Loucy (cell line): ENCODE measurements at regions not wholly inside any gene's neighbourhood (a gene's known extent, or its start where the extent isn't known, plus 50 kb on each side); places are given as distances from the start of the nearest gene placed in this dataset.

Experiments
- H2AFZ ChIP-seq: fragments of 200-600 bp; sonication (generic); 2 replicates; pipeline ENCODE4 v1.6.0; 2016; ENCODE audit warnings: antibody characterized with exemption, mild to moderate bottlenecking, low read length, moderate library complexity
- H3F3A ChIP-seq: fragments of 200-600 bp; 2 replicates; pipeline ENCODE4 v1.6.0; 2016; ENCODE audit warnings: antibody characterized with exemption, low read depth, mild to moderate bottlenecking
- H3K27me3 ChIP-seq: fragments of 200-600 bp; sonication (generic); 2 replicates; pipeline ENCODE4 v1.6.1; 2014; ENCODE audit warnings: low read length, mild to moderate bottlenecking; ENCODE audit not compliant: insufficient read depth, poor library complexity, severe bottlenecking
- H3K36me3 ChIP-seq: fragments of 200-600 bp; sonication (generic); 2 replicates; pipeline ENCODE4 v1.6.1; 2016; ENCODE audit warnings: low read length; ENCODE audit not compliant: insufficient read depth
- H3K4me1 ChIP-seq: fragments of 200-600 bp; sonication (generic); 2 replicates; pipeline ENCODE4 v1.5.1; 2014; ENCODE audit warnings: low read length, mild to moderate bottlenecking; ENCODE audit not compliant: insufficient read depth, poor library complexity, severe bottlenecking
- H3K4me2 ChIP-seq: fragments of 200-600 bp; sonication (generic); 2 replicates; pipeline ENCODE4 v1.6.0; 2014; ENCODE audit warnings: antibody characterized with exemption, low read length, low read depth, mild to moderate bottlenecking; ENCODE audit not compliant: poor library complexity, severe bottlenecking
- H3K4me3 ChIP-seq: fragments of 200-600 bp; sonication (generic); 2 replicates; pipeline ENCODE4 v1.5.1; 2014; ENCODE audit warnings: low read length, mild to moderate bottlenecking, mixed read lengths; ENCODE audit not compliant: poor library complexity, severe bottlenecking
- H3K79me2 ChIP-seq: fragments of 200-600 bp; sonication (generic); 2 replicates; pipeline ENCODE4 v1.6.1; 2014; ENCODE audit warnings: low read length; ENCODE audit not compliant: insufficient read depth
- H3K9ac ChIP-seq: fragments of 200-600 bp; sonication (generic); 2 replicates; pipeline ENCODE4 v1.6.0; 2014; ENCODE audit warnings: mild to moderate bottlenecking, low read depth, low read length, moderate library complexity; ENCODE audit not compliant: poor library complexity, severe bottlenecking
- H3K9me2 ChIP-seq: fragments of 200-600 bp; sonication (generic); replicated peaks from 2 replicates; pipeline ENCODE4 v1.6.1; 2016; ENCODE audit warnings: low read depth, low read length, mixed read lengths
- H3K9me3 ChIP-seq: fragments of 200-600 bp; sonication (generic); 2 replicates; pipeline ENCODE4 v1.6.1; 2014; ENCODE audit warnings: mild to moderate bottlenecking, antibody characterized with exemption, low read length, low read depth; ENCODE audit not compliant: insufficient read depth
- H4K20me1 ChIP-seq: fragments of 200-600 bp; sonication (generic); 2 replicates; pipeline ENCODE4 v1.6.0; 2014; ENCODE audit warnings: antibody characterized with exemption, low read length, mild to moderate bottlenecking; ENCODE audit not compliant: insufficient read depth, poor library complexity, severe bottlenecking
- EZH2phosphoT487 ChIP-seq: fragments of 200-600 bp; IDR thresholded peaks from 2 replicates; pipeline ENCODE4 v1.6.1; 2018; ENCODE audit warnings: antibody characterized with exemption, mild to moderate bottlenecking, moderate library complexity, borderline replicate concordance
- TF ChIP-seq, protein P1 (sequence below): fragments of 200-600 bp; sonication (generic); conservative IDR thresholded peaks from 2 replicates; pipeline ENCODE4 v1.5.1; 2014; ENCODE audit warnings: mild to moderate bottlenecking, antibody characterized with exemption, low read length

DNA sequence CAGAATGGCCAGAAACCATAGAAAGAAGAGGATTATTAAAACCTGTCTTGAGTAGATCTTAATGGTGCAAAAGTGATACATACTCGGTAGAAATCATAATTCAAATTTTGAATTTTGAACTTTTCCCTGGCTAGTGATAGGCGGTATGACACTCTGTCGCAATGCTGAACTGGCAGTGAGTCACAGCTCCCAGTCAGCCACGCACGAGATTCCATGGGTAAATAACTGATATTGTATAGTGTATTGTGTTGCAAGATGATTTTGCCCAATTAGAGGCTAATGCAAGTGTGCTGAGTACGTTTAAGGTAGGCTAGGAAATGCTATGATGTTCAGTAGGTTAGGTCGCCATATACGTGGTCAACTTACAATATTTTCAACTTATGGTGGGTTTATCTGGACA is 207.0 kb downstream of the SIPA1L2 start:
- no peak overlapping the region for H3K9ac ChIP-seq
- no peaks in the 10 kb centered on the region for H3K9me3 ChIP-seq
- H3K4me1 ChIP-seq, result peaks cover 12% of the 10 kb centered on the region
- no peak overlapping the region for H3K4me2 ChIP-seq
- TF ChIP-seq, protein P1, sequence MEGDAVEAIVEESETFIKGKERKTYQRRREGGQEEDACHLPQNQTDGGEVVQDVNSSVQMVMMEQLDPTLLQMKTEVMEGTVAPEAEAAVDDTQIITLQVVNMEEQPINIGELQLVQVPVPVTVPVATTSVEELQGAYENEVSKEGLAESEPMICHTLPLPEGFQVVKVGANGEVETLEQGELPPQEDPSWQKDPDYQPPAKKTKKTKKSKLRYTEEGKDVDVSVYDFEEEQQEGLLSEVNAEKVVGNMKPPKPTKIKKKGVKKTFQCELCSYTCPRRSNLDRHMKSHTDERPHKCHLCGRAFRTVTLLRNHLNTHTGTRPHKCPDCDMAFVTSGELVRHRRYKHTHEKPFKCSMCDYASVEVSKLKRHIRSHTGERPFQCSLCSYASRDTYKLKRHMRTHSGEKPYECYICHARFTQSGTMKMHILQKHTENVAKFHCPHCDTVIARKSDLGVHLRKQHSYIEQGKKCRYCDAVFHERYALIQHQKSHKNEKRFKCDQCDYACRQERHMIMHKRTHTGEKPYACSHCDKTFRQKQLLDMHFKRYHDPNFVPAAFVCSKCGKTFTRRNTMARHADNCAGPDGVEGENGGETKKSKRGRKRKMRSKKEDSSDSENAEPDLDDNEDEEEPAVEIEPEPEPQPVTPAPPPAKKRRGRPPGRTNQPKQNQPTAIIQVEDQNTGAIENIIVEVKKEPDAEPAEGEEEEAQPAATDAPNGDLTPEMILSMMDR, result no peak
- no peak for TF ChIP-seq EZH2phosphoT487
- H3K9me2 ChIP-seq, result no peaks in the 10 kb centered on the region
- no peak overlapping the region for H2AFZ ChIP-seq
- H3K27me3 ChIP-seq, result no peaks in the 10 kb centered on the region
- peaks cover 33% of the 10 kb centered on the region; the same call in 1 of the 2 replicates for H3K36me3 ChIP-seq
- H4K20me1 ChIP-seq, result no peaks in the 10 kb centered on the region
- no peak overlapping the region for H3K4me3 ChIP-seq
- H3K79me2 ChIP-seq, result no peaks in the 10 kb centered on the region
- no peaks in the 10 kb centered on the region for H3F3A ChIP-seq

DNA sequence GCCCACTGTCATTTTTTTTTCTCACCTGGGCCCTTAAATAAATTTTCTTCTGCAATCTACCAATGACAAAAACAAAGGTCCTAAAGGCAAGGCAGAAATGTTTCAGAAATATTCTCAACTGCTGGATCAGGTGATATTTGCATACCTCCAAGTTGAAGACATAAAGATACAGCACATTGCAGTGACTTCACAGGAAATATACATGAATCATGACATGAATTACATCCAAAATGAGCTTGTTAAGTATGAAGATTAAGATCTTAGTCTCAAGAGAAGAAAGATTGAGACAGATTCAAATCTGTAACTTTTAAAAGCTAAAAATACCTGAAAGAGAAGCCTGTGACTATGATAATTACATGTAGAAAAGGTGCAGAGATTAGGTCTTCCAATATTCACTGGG is 207.8 kb downstream of the SIPA1L2 start:
- Histone ChIP-seq H3K79me2 (no peaks in the 10 kb centered on the region), H3K9me2 (no peaks in the 10 kb centered on the region), H3K9me3 (no peaks in the 10 kb centered on the region), H3K4me3 (no peak overlapping the region), H3F3A (no peaks in the 10 kb centered on the region), H3K4me1 (peaks cover 12% of the 10 kb centered on the region), H3K36me3 (peaks cover 27% of the 10 kb centered on the region; the same call in 1 of the 2 replicates), H3K9ac (no peak overlapping the region), H2AFZ (no peak overlapping the region), H4K20me1 (no peaks in the 10 kb centered on the region), H3K4me2 (no peak overlapping the region), H3K27me3 (no peaks in the 10 kb centered on the region)
- TF ChIP-seq, protein P1, result no peak
- TF ChIP-seq EZH2phosphoT487, result peak; percentile 71; the same call in 1 of the 2 replicates

DNA sequence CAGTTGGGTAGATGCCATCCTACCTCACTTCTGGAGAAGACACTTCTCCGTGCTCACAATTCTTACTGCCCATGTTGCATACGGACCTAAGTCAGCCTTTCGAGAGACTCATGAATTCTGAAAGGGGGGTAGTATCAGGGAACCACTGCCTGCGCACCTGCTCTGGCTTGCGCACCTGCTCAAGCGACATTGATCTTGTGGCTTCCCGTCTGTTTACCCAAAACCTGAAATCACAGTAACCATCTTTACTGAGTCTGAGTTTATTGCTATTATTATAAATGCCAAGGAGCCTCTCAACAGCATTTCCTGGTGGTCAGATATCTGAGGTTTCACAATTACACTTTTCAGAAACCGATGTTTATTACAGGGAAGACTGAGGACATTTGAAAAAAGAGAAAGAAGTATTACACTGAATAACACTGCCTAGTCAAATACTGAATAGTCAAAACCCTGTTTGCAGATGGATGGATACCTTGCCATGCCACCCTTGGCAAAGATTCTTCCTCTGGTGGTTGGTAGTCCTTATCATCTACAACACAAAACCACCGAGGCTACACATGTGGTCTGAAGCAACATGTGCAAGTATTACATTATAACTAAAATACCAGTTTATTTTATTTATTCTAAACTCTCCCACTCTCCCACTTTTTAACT is 208.7 kb downstream of the SIPA1L2 start:
- TF ChIP-seq, protein P1, result no peak
- TF ChIP-seq EZH2phosphoT487, result no peak
- Histone ChIP-seq H3K9ac (no peak overlapping the region), H3K9me3 (no peaks in the 10 kb centered on the region), H3K36me3 (peaks cover 21% of the 10 kb centered on the region; the same call in 1 of the 2 replicates), H3K79me2 (no peaks in the 10 kb centered on the region), H3F3A (no peaks in the 10 kb centered on the region), H3K4me1 (peaks cover 12% of the 10 kb centered on the region), H3K4me2 (no peak overlapping the region), H3K27me3 (no peaks in the 10 kb centered on the region), H3K4me3 (no peak overlapping the region), H2AFZ (no peak overlapping the region), H3K9me2 (no peaks in the 10 kb centered on the region), H4K20me1 (no peaks in the 10 kb centered on the region)
